B cell (primary cell): ENCODE measurements at regions not wholly inside any gene's neighbourhood (a gene's known extent, or its start where the extent isn't known, plus 50 kb on each side); places are given as distances from the start of the nearest gene placed in this dataset.

ENCODE experiments used
- ATAC-seq: fragments of 200-7000 bp; cut with Tn5 transposase; one replicate; pipeline ENCODE4 v1.10.0; 2021; ENCODE audit warnings: low read depth, mild to moderate bottlenecking, moderate number of reproducible peaks, moderate library complexity
- CTCF ChIA-PET: fragments of 350-600 bp; sonication (Branson Sonifier 250); formaldehyde crosslinking; loops from one replicate; lab custom pipeline; 2021; ENCODE audit warnings: antibody characterized with exemption, inconsistent platforms; lab: Charles Lee
- POLR2A ChIA-PET: fragments of 350-600 bp; sonication (Branson Sonifier 250); formaldehyde crosslinking; loops from one replicate; lab custom pipeline; 2021; ENCODE audit warnings: antibody characterized with exemption; lab: Charles Lee
- DNase-seq: peaks from one replicate; pipeline ENCODE4 v3.0.0; 2013
- H2AFZ ChIP-seq: 2 replicates; pipeline ENCODE4 v1.6.1; 2012; ENCODE audit warnings: mild to moderate bottlenecking, low read depth, low read length; ENCODE audit not compliant: insufficient read depth, poor library complexity, severe bottlenecking
- H3K27ac ChIP-seq, 2 donors: 1 replicate in 1 of 2; 2 replicates in 1 of 2; pipeline ENCODE4 v1.5.1; 2012 to 2013; ENCODE audit warnings: low read length in 2 of 2, mild to moderate bottlenecking in 2 of 2, moderate library complexity in 1 of 2
- H3K27me3 ChIP-seq, 4 experiments: fragments of 200-600 bp in 1 of 4; sonication (generic) in 1 of 4; replicated peaks in 1 of 4; 1 replicate in 2 of 4; 2 replicates in 2 of 4; pipeline versions ENCODE4 v1.6.1 to v1.7.0; 2013 to 2016; ENCODE audit warnings: low read length in 3 of 4, mild to moderate bottlenecking in 2 of 4, mixed read lengths in 1 of 4, moderate library complexity in 1 of 4; ENCODE audit not compliant: insufficient read depth in 4 of 4, control insufficient read depth in 3 of 4; ENCODE audit errors: control extremely low read depth in 1 of 4
- H3K36me3 ChIP-seq, 2 experiments: replicated peaks in 1 of 2; 1 replicate in 1 of 2; 2 replicates in 1 of 2; pipeline versions ENCODE4 v1.6.1 to v1.7.1; 2013; ENCODE audit warnings: low read length in 1 of 2; ENCODE audit not compliant: insufficient read depth in 2 of 2, control insufficient read depth in 1 of 2; ENCODE audit errors: control extremely low read depth in 1 of 2, extremely low read depth in 1 of 2
- H3K4me1 ChIP-seq, 2 donors: fragments of 200-600 bp in 1 of 2; sonication (generic) in 1 of 2; 1 replicate in 1 of 2; 2 replicates in 1 of 2; pipeline versions ENCODE4 v1.5.1 to v1.6.1; 2013 to 2017; ENCODE audit warnings: low read length in 2 of 2; ENCODE audit not compliant: control insufficient read depth in 2 of 2, insufficient read depth in 2 of 2
- H3K4me2 ChIP-seq: replicated peaks from 2 replicates; pipeline ENCODE3; 2012; ENCODE audit warnings: mild to moderate bottlenecking, low read depth, low read length; ENCODE audit not compliant: poor library complexity, severe bottlenecking
- H3K4me3 ChIP-seq, 5 experiments: fragments of 200-600 bp in 1 of 5; sonication (generic) in 1 of 5; 1 replicate in 3 of 5; 2 replicates in 2 of 5; pipeline versions ENCODE4 v1.5.1 to v1.7.0; 2011 to 2016; ENCODE audit warnings: low read length in 4 of 5, mild to moderate bottlenecking in 4 of 5, low read depth in 2 of 5, control low read depth in 1 of 5, moderate library complexity in 1 of 5; ENCODE audit not compliant: insufficient read depth in 1 of 5; ENCODE audit errors: control extremely low read depth in 1 of 5, extremely low read depth in 1 of 5
- H3K79me2 ChIP-seq: fragments of 200-600 bp; sonication (generic); one replicate; pipeline ENCODE4 v1.6.0; 2016; ENCODE audit warnings: low read length; ENCODE audit not compliant: control insufficient read depth, insufficient read depth
- H3K9ac ChIP-seq: fragments of 200-600 bp; sonication (generic); 2 replicates; pipeline ENCODE4 v1.6.1; 2017; ENCODE audit warnings: mild to moderate bottlenecking, low read length, moderate library complexity
- H3K9me3 ChIP-seq, 3 donors: one replicate each; pipeline versions ENCODE4 v1.6.1 to v1.7.1; 2013; ENCODE audit warnings: low read length in 2 of 3; ENCODE audit not compliant: control insufficient read depth in 2 of 3, insufficient read depth in 1 of 3; ENCODE audit errors: control extremely low read depth in 1 of 3
- H4K20me1 ChIP-seq: 2 replicates; pipeline ENCODE4 v1.6.0; 2012; ENCODE audit warnings: mild to moderate bottlenecking, low read length; ENCODE audit not compliant: insufficient read depth, control insufficient read depth, poor library complexity, severe bottlenecking
- H3K27ac Mint-ChIP-seq: one replicate; pipeline ENCODE4 v1.8.0; 2021; ENCODE audit warnings: mixed read lengths
- H3K27me3 Mint-ChIP-seq: one replicate; pipeline ENCODE4 v1.8.0; 2021; ENCODE audit warnings: mixed read lengths
- H3K4me1 Mint-ChIP-seq: one replicate; pipeline ENCODE4 v1.8.0; 2021; ENCODE audit warnings: mixed read lengths
- H3K4me3 Mint-ChIP-seq: one replicate; pipeline ENCODE4 v1.8.0; 2021; ENCODE audit warnings: mixed read lengths
- H3K9me3 Mint-ChIP-seq: one replicate; pipeline ENCODE4 v1.8.0; 2022; ENCODE audit warnings: mixed read lengths; ENCODE audit not compliant: insufficient read depth
- CTCF ChIP-seq: fragments of 200-600 bp; IDR thresholded peaks from one replicate; pipeline ENCODE4 v1.8.0; 2022; ENCODE audit warnings: antibody characterized with exemption, mild to moderate bottlenecking
- EZH2 ChIP-seq: IDR thresholded peaks from 2 replicates; pipeline ENCODE4 v1.6.1; 2012; ENCODE audit warnings: borderline replicate concordance, low read depth, mild to moderate bottlenecking, moderate library complexity, low read length; ENCODE audit not compliant: insufficient read depth, poor library complexity, severe bottlenecking
- WGBS: methylation state at CpG from one replicate; pipeline ENCODE4 v1.1.5; 2013; ENCODE audit warnings: missing lambda C conversion rate; ENCODE audit not compliant: insufficient coverage; 5-methylcytosine and 5-hydroxymethylcytosine counted together
- intact Hi-C: fragments of 100-400 bp; cut with micrococcal nuclease; formaldehyde crosslinking; loops from one replicate; pipeline ENCODE4 v1.10.0; 2022

DNA sequence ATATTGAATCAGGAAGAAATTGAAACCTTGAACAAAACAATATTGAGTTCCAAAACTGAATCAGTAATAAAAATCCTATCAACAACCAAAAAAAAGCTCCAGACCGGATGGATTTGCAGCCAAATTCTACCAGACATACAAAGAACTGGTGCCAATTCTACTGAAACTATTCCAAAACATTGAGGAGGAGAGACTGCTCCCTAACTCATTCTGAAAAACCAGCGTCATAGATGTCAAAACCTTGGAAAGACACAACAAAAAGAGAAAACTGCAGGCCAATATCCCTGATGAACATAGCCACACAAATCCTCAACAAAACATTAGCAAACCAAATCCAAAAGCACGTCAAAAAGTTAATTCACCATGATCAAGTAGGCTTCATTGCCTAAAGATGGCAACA is 353.8 kb downstream of the TMEM135 start:
- no peak overlapping the region for H3K27ac ChIP-seq

DNA sequence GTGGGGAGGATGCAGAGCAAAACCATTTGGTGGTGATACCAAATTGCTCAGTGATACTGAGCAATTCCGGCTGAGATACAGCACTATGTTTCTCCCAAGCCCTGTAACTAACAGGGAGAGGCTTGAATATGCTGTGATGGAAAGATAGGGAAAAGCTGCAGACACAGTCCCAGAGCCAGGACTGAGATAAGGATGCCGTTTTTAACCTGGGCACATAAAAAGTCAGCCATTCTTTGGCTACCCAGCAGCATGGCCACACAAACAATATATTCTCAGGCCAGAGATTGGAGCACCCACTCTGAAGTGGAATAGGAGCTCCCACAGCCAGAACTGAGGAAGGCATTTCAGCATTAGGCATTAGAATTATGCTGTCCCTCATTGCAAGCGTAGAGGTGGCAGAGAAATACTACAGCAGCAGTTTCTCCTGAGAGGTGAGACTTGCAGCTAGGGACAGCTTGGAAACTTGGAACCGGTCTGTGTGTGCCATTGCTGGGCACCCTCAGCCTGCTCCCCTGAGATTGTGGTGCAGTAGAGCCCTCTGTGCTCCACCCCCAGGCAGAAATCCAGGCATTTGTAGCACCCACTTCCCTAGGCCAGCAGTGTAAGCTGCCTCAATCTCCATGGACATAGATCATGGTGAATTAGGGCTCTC is 346.5 kb downstream of the TMEM135 start:
- Histone ChIP-seq H3K9ac (no peak overlapping the region), H4K20me1 (no peaks in the 10 kb centered on the region), H3K4me1 (no peaks in the 10 kb centered on the region), H3K9me3 (peaks cover 0 to 19% (median 0%) of the 10 kb centered on the region in 3 donors), H2AFZ (no peak overlapping the region), H3K27me3 (peaks cover 0 to 7% (median 0%) of the 10 kb centered on the region in 4 experiments), H3K36me3 (no peaks in the 10 kb centered on the region), H3K27ac (no peak overlapping the region), H3K79me2 (no peaks in the 10 kb centered on the region), H3K4me2 (no peak overlapping the region), H3K4me3 (no peak overlapping the region)
- Mint-ChIP-seq H3K27ac (no peak overlapping the region), H3K4me3 (no peak overlapping the region), H3K9me3 (peaks cover 4% of the 10 kb centered on the region), H3K27me3 (no peaks in the 10 kb centered on the region), H3K4me1 (no peaks in the 10 kb centered on the region)
- ChIA-PET POLR2A (no interaction called here), CTCF (no interaction called here)
- TF ChIP-seq CTCF (no peak), EZH2 (no peak)
- ATAC-seq (no peak), DNase-seq (no peak)
- 93% methylated on average over 4 of the region's 4 CpGs for WGBS
- intact Hi-C loops, result no loop called here

More for the DNA sequence above, 353.8 kb downstream of the TMEM135 start:
- POLR2A ChIA-PET, result no interaction called here
- H2AFZ ChIP-seq, result no peak overlapping the region
- ATAC-seq (no peak), DNase-seq (no peak)
- Mint-ChIP-seq H3K27me3 (no peaks in the 10 kb centered on the region), H3K9me3 (peaks cover 4% of the 10 kb centered on the region), H3K27ac (no peak overlapping the region), H3K4me3 (no peak overlapping the region), H3K4me1 (no peaks in the 10 kb centered on the region)
- H3K9me3 ChIP-seq, result peaks cover 0 to 7% (median 0%) of the 10 kb centered on the region in 3 donors
- intact Hi-C loops, result no loop called here
- no peak overlapping the region for H3K4me3 ChIP-seq
- H3K27me3 ChIP-seq, result no peaks in the 10 kb centered on the region
- H3K36me3 ChIP-seq, result no peaks in the 10 kb centered on the region
- no peak overlapping the region for H3K9ac ChIP-seq
- CTCF ChIA-PET, result no interaction called here
- WGBS, result 78% methylated on average over 1 of the region's 3 CpGs
- no peak overlapping the region for H3K4me2 ChIP-seq
- TF ChIP-seq EZH2, result no peak
- no peak for TF ChIP-seq CTCF
- H3K79me2 ChIP-seq, result no peaks in the 10 kb centered on the region
- H3K4me1 ChIP-seq, result no peaks in the 10 kb centered on the region
- no peaks in the 10 kb centered on the region for H4K20me1 ChIP-seq
